ENCODE measurements at regions not wholly inside any gene's neighbourhood (a gene's known extent, or its start where the extent isn't known, plus 50 kb on each side); places are given as distances from the start of the nearest gene placed in this dataset.
"Not testable (repeated sequence)": the region's sequence is repeated elsewhere in the genome, so short reads cannot be mapped to it uniquely, and the experiment has no call there.

DNA sequence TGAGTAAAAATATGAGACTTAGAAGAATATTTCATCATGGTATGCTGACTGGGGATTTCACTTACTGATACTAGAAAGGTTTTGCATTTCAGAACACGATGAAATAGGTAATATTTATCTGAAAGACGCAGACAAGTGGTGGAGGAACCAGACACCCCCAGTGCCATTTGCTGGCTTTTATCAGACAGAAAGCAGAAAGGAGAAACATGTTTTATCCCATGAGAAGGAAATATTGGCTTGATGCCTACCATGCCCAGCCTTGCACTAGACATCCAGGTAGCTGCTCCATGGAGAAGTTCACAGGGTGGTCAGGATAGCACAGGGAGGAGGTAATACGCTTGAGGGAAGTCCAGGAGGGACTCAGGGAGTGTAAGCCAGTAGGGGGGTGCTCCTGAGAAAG, 258.9 kb upstream of the PLGLB2 start:
- H3K9ac ChIP-seq (replicated peaks; ENCODE audit: extremely low read depth, insufficient read depth, low read length); FAIRE-seq; H3K4me2 ChIP-seq (ENCODE audit: insufficient read depth, low read length); H3K27me3 ChIP-seq (ENCODE audit: control insufficient read depth in 2 of 2, insufficient read depth in 2 of 2, low read length in 2 of 2); H3K4me1 ChIP-seq (ENCODE audit: control insufficient read depth, extremely low read depth, insufficient read depth, low read length); H3K4me3 ChIP-seq (replicated peaks in 1 of 3; ENCODE audit: insufficient read depth in 1 of 3, low read depth in 1 of 3, low read length in 3 of 3); intact Hi-C loops (cut with micrococcal nuclease); H2AFZ ChIP-seq (ENCODE audit: low read depth, low read length); H3K36me3 ChIP-seq (ENCODE audit: control insufficient read depth in 2 of 2, extremely low read depth in 1 of 2, insufficient read depth in 2 of 2, low read length in 2 of 2); CTCF ChIA-PET; BruUV-seq (replicated peaks); DNase-seq (ENCODE audit: low read depth, low spot score); H4K20me1 ChIP-seq (replicated peaks; ENCODE audit: control insufficient read depth, extremely low read depth, insufficient read depth, low read length); H3K27ac ChIP-seq (ENCODE audit: insufficient read depth, low read depth, low read length); POLR2A ChIA-PET; H3K9me1 ChIP-seq (replicated peaks; ENCODE audit: control insufficient read depth, extremely low read depth, insufficient read depth, low read length); H3K9me3 ChIP-seq (replicated peaks; ENCODE audit: control insufficient read depth, insufficient read depth, low read length); dilution Hi-C loops (cut with MboI; ENCODE audit: extremely low pct_ligation_motif_present, low sequenced_read_pairs): not testable (repeated sequence)
- H3K79me2 ChIP-seq (ENCODE audit: control insufficient read depth, insufficient read depth, low read length): peaks cover 63% of the 10 kb centered on the region

DNA sequence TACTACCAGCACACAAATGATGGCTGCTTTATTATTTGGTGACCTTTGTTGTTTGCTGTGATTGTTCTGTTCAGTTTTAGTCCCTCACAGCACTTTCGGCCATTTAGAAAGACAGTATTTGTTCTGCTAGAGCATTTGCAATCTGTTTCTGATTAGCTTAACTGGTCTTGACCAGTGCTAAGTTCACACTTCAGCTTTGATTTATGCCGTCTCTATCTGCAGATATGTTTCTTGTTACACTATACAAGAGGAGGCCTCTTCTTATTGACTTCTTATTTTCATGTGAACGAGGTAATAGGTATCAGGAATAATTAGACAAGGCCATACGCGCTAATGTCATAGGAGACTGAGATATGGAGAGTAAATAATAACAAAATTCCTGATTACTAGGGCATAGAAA, 253.0 kb upstream of the PLGLB2 start:
- H3K9me1 ChIP-seq (replicated peaks; ENCODE audit: control insufficient read depth, extremely low read depth, insufficient read depth, low read length); H2AFZ ChIP-seq (ENCODE audit: low read depth, low read length); H3K9ac ChIP-seq (replicated peaks; ENCODE audit: extremely low read depth, insufficient read depth, low read length); H3K27me3 ChIP-seq (ENCODE audit: control insufficient read depth in 2 of 2, insufficient read depth in 2 of 2, low read length in 2 of 2); DNase-seq (ENCODE audit: low read depth, low spot score); H3K9me3 ChIP-seq (replicated peaks; ENCODE audit: control insufficient read depth, insufficient read depth, low read length); H3K36me3 ChIP-seq (ENCODE audit: control insufficient read depth in 2 of 2, extremely low read depth in 1 of 2, insufficient read depth in 2 of 2, low read length in 2 of 2); FAIRE-seq; H3K4me1 ChIP-seq (ENCODE audit: control insufficient read depth, extremely low read depth, insufficient read depth, low read length); BruUV-seq (replicated peaks); H3K4me2 ChIP-seq (ENCODE audit: insufficient read depth, low read length); intact Hi-C loops (cut with micrococcal nuclease); H4K20me1 ChIP-seq (replicated peaks; ENCODE audit: control insufficient read depth, extremely low read depth, insufficient read depth, low read length); dilution Hi-C loops (cut with MboI; ENCODE audit: extremely low pct_ligation_motif_present, low sequenced_read_pairs); H3K4me3 ChIP-seq (replicated peaks in 1 of 3; ENCODE audit: insufficient read depth in 1 of 3, low read depth in 1 of 3, low read length in 3 of 3); POLR2A ChIA-PET; CTCF ChIA-PET: not testable (repeated sequence)
- peak overlapping the region; percentile 29 for H3K27ac ChIP-seq (ENCODE audit: insufficient read depth, low read depth, low read length)
- peaks cover 48% of the 10 kb centered on the region for H3K79me2 ChIP-seq (ENCODE audit: control insufficient read depth, insufficient read depth, low read length)

DNA sequence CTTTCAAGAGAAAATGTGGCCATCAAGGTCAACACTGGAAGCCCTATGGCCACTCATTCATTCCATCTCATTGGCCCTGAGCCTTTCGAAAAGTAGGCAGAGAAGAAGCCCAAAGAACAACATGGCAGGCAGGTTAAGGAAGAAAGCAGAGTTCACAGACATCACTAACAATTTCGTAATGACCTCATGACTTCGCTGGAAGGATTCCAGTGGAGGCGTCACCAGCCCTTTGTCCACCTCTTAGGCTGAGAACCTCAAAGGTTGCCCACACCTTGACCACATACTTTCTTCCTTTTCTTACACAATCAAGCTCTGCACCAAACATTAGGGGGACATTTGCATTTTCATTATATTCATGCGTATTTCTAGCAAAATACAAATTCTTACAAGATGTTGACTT, 252.4 kb upstream of the PLGLB2 start:
- H3K9ac ChIP-seq (replicated peaks; ENCODE audit: extremely low read depth, insufficient read depth, low read length); DNase-seq (ENCODE audit: low read depth, low spot score); H3K4me2 ChIP-seq (ENCODE audit: insufficient read depth, low read length); dilution Hi-C loops (cut with MboI; ENCODE audit: extremely low pct_ligation_motif_present, low sequenced_read_pairs); intact Hi-C loops (cut with micrococcal nuclease); H4K20me1 ChIP-seq (replicated peaks; ENCODE audit: control insufficient read depth, extremely low read depth, insufficient read depth, low read length); BruUV-seq (replicated peaks); H3K9me3 ChIP-seq (replicated peaks; ENCODE audit: control insufficient read depth, insufficient read depth, low read length); H3K36me3 ChIP-seq (ENCODE audit: control insufficient read depth in 2 of 2, extremely low read depth in 1 of 2, insufficient read depth in 2 of 2, low read length in 2 of 2); FAIRE-seq; H3K9me1 ChIP-seq (replicated peaks; ENCODE audit: control insufficient read depth, extremely low read depth, insufficient read depth, low read length); H3K4me3 ChIP-seq (replicated peaks in 1 of 3; ENCODE audit: insufficient read depth in 1 of 3, low read depth in 1 of 3, low read length in 3 of 3); H2AFZ ChIP-seq (ENCODE audit: low read depth, low read length); H3K4me1 ChIP-seq (ENCODE audit: control insufficient read depth, extremely low read depth, insufficient read depth, low read length); POLR2A ChIA-PET; H3K27me3 ChIP-seq (ENCODE audit: control insufficient read depth in 2 of 2, insufficient read depth in 2 of 2, low read length in 2 of 2); CTCF ChIA-PET: not testable (repeated sequence)
- peaks cover 50% of the 10 kb centered on the region for H3K79me2 ChIP-seq (ENCODE audit: control insufficient read depth, insufficient read depth, low read length)
- H3K27ac ChIP-seq (ENCODE audit: insufficient read depth, low read depth, low read length): peak overlapping the region; percentile 29
